GM19395 (cell line): ENCODE measurements at regions not wholly inside any gene's neighbourhood (a gene's known extent, or its start where the extent isn't known, plus 50 kb on each side); places are given as distances from the start of the nearest gene placed in this dataset.
"Not testable (repeated sequence)": the region's sequence is repeated elsewhere in the genome, so short reads cannot be mapped to it uniquely, and the experiment has no call there.

ENCODE experiments used
- ATAC-seq: cut with Tn5 transposase; IDR thresholded peaks from one replicate; pipeline ENCODE4 v1.9.1; 2021; ENCODE audit warnings: mild to moderate bottlenecking, moderate library complexity; ENCODE audit not compliant: unreplicated experiment

GRCh38 chr3:163335429-163335828 is 1742.9 kb downstream of the SI start:
- no peak for ATAC-seq

GRCh38 chr3:163328680-163329079 is 1749.6 kb downstream of the SI start:
- no peak for ATAC-seq

GRCh38 chr3:163327086-163327485 is 1751.2 kb downstream of the SI start:
- no peak for ATAC-seq

- no peak for ATAC-seq
Observed at GRCh38 chr3:163315786-163316185, 1762.5 kb downstream of the SI start.

- no peak for ATAC-seq
Observed at GRCh38 chr3:163306405-163306804, 1771.9 kb downstream of the SI start.

- ATAC-seq: no peak
Observed at GRCh38 chr3:163273694-163274093, 1777.1 kb downstream of the OTOL1 start.

GRCh38 chr3:163266731-163267130 is 1770.1 kb downstream of the OTOL1 start:
- no peak for ATAC-seq

GRCh38 chr3:163261618-163262017 is 1765.0 kb downstream of the OTOL1 start:
- ATAC-seq: no peak

- ATAC-seq: no peak
Observed at GRCh38 chr3:163261056-163261455, 1764.4 kb downstream of the OTOL1 start.

GRCh38 chr3:163218336-163218735 is 1721.7 kb downstream of the OTOL1 start:
- no peak for ATAC-seq

- no peak for ATAC-seq
Observed at GRCh38 chr3:163213838-163214237, 1717.2 kb downstream of the OTOL1 start.

- ATAC-seq: no peak
Observed at GRCh38 chr3:163196815-163197374, 1700.3 kb downstream of the OTOL1 start.

- no peak for ATAC-seq
Observed at GRCh38 chr3:163196245-163196644, 1699.6 kb downstream of the OTOL1 start.

GRCh38 chr3:163185721-163186350 is 1689.2 kb downstream of the OTOL1 start:
- ATAC-seq: no peak

- no peak for ATAC-seq
Observed at GRCh38 chr3:163175970-163176369, 1679.4 kb downstream of the OTOL1 start.

- ATAC-seq: not testable (repeated sequence)
Observed at GRCh38 chr3:163172513-163172912, 1675.9 kb downstream of the OTOL1 start.

- no peak for ATAC-seq
Observed at GRCh38 chr3:163166197-163166596, 1669.6 kb downstream of the OTOL1 start.

GRCh38 chr3:163159306-163159705 is 1662.7 kb downstream of the OTOL1 start:
- ATAC-seq: no peak

GRCh38 chr3:163139600-163139999 is 1643.0 kb downstream of the OTOL1 start:
- no peak for ATAC-seq

- no peak for ATAC-seq
Observed at GRCh38 chr3:163138258-163138657, 1641.7 kb downstream of the OTOL1 start.

GRCh38 chr3:163132111-163132510 is 1635.5 kb downstream of the OTOL1 start:
- ATAC-seq: no peak

- ATAC-seq: no peak
Observed at GRCh38 chr3:163129287-163129686, 1632.7 kb downstream of the OTOL1 start.

GRCh38 chr3:163126115-163126514 is 1629.5 kb downstream of the OTOL1 start:
- ATAC-seq: no peak
